Type B pancreatic cell (in vitro differentiated cells): ENCODE measurements at regions not wholly inside any gene's neighbourhood (a gene's known extent, or its start where the extent isn't known, plus 50 kb on each side); places are given as distances from the start of the nearest gene placed in this dataset.

Experiments used
- DNase-seq: peaks from one replicate; pipeline ENCODE4 v3.0.0; 2021; ENCODE audit warnings: mixed read lengths; ENCODE audit not compliant: unreplicated experiment; ENCODE audit errors: extremely low spot score
- H3K27ac Mint-ChIP-seq: 2 replicates; pipeline ENCODE4 v1.8.0; 2021; ENCODE audit warnings: mild to moderate bottlenecking, mixed read lengths
- H3K27me3 Mint-ChIP-seq: 2 replicates; pipeline ENCODE4 v1.8.0; 2021; ENCODE audit warnings: mixed read lengths
- H3K36me3 Mint-ChIP-seq: 2 replicates; pipeline ENCODE4 v1.8.0; 2021; ENCODE audit warnings: mixed read lengths
- H3K4me1 Mint-ChIP-seq: one replicate; pipeline ENCODE4 v1.8.0; 2021; ENCODE audit warnings: mixed read lengths; ENCODE audit not compliant: unreplicated experiment
- H3K4me3 Mint-ChIP-seq: 2 replicates; pipeline ENCODE4 v1.8.0; 2021; ENCODE audit warnings: mild to moderate bottlenecking, mixed read lengths
- H3K9me3 Mint-ChIP-seq: 2 replicates; pipeline ENCODE4 v1.8.0; 2021; ENCODE audit warnings: mixed read lengths
- TF ChIP-seq, protein P1 (sequence below): fragments of 200-600 bp; sonication (generic); conservative IDR thresholded peaks from 2 replicates; pipeline ENCODE4 v1.5.0; 2021; ENCODE audit warnings: antibody characterized with exemption, mild to moderate bottlenecking

- Mint-ChIP-seq H3K9me3 (peaks cover 5% of the 10 kb centered on the region), H3K4me3 (no peak overlapping the region), H3K27ac (no peak overlapping the region), H3K4me1 (no peaks in the 10 kb centered on the region), H3K27me3 (no peaks in the 10 kb centered on the region), H3K36me3 (no peaks in the 10 kb centered on the region)
- TF ChIP-seq, protein P1, sequence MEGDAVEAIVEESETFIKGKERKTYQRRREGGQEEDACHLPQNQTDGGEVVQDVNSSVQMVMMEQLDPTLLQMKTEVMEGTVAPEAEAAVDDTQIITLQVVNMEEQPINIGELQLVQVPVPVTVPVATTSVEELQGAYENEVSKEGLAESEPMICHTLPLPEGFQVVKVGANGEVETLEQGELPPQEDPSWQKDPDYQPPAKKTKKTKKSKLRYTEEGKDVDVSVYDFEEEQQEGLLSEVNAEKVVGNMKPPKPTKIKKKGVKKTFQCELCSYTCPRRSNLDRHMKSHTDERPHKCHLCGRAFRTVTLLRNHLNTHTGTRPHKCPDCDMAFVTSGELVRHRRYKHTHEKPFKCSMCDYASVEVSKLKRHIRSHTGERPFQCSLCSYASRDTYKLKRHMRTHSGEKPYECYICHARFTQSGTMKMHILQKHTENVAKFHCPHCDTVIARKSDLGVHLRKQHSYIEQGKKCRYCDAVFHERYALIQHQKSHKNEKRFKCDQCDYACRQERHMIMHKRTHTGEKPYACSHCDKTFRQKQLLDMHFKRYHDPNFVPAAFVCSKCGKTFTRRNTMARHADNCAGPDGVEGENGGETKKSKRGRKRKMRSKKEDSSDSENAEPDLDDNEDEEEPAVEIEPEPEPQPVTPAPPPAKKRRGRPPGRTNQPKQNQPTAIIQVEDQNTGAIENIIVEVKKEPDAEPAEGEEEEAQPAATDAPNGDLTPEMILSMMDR: no peak
- DNase-seq: no peak
Observed at GRCh38 chr14:55942826-55943225, 175.4 kb upstream of the PELI2 start.

DNA sequence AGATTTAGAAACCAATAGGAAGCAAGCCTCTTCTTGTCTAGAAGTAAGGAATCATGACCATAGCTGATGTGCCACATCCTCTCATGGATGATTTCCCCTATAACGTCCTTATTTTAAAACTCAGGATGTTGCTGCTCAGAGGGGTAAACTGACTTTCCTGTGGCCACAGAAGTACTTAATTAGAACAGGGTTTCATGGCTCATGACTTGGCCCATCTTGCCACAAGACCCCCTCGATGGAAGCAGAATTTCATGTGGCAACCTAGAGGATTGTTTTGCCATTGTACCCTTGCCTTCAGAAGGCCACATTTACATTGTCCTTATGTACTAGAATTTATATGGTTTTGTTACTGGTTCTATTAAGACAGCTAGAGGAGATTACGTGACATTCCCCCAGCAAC is 173.5 kb upstream of the PELI2 start:
- Mint-ChIP-seq H3K9me3 (no peaks in the 10 kb centered on the region), H3K27me3 (no peaks in the 10 kb centered on the region), H3K36me3 (no peaks in the 10 kb centered on the region), H3K4me1 (peaks cover 7% of the 10 kb centered on the region), H3K4me3 (no peak overlapping the region), H3K27ac (no peak overlapping the region)
- no peak for DNase-seq
- TF ChIP-seq, protein P1: no peak

GRCh38 chr14:55946231-55946630 is 172.0 kb upstream of the PELI2 start:
- Mint-ChIP-seq H3K27ac (no peak overlapping the region), H3K4me3 (no peak overlapping the region), H3K4me1 (peaks cover 7% of the 10 kb centered on the region), H3K36me3 (no peaks in the 10 kb centered on the region), H3K27me3 (no peaks in the 10 kb centered on the region), H3K9me3 (no peaks in the 10 kb centered on the region)
- DNase-seq: no peak
- TF ChIP-seq, protein P1: no peak

DNA sequence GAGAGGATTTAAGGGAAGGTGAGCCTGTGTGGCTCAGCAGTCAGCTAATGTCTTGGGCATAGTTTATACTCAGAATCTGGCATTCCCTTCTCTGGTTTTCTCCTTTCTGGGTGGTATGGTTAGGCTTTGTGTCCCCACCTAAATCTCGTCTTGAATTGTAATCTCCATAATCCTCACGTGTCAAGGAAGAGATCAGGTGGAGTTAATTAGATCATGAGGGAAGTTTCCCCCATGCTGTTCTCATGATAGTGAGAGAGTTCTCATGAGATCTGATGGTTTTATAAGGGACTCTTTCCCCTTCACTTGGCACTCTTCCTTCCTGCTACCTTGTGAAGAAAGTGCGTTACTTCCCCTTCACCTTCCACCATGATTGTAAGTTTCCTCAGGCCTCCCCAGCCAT is 169.8 kb upstream of the PELI2 start:
- H3K4me1 Mint-ChIP-seq: peaks cover 7% of the 10 kb centered on the region
- no peaks in the 10 kb centered on the region for H3K27me3 Mint-ChIP-seq
- H3K36me3 Mint-ChIP-seq: no peaks in the 10 kb centered on the region
- no peaks in the 10 kb centered on the region for H3K9me3 Mint-ChIP-seq
- H3K27ac Mint-ChIP-seq: no peak overlapping the region
- DNase-seq: no peak
- no peak overlapping the region for H3K4me3 Mint-ChIP-seq
- TF ChIP-seq, protein P1: no peak

DNA sequence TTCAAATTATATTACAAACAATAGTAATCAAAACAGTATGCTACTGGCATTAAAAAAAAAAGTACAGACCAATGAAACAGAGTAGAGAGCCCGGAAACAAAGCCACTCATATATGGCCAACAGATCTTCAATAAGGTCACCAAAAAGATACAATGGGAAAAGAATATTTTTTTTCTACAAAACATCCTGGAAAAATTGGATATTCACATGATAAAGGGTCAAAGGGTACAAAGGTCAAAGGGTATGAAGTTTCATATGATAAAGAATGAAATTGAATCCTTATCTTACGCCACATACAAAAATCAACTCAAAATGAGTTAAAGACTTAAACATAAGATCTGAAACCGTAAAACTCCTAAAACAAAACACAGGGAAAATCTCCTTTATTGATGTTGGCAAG is 168.5 kb upstream of the PELI2 start:
- H3K36me3 Mint-ChIP-seq: no peaks in the 10 kb centered on the region
- no peak overlapping the region for H3K27ac Mint-ChIP-seq
- TF ChIP-seq, protein P1: no peak
- DNase-seq: no peak
- H3K4me1 Mint-ChIP-seq: peaks cover 7% of the 10 kb centered on the region
- H3K4me3 Mint-ChIP-seq: no peak overlapping the region
- no peaks in the 10 kb centered on the region for H3K9me3 Mint-ChIP-seq
- no peaks in the 10 kb centered on the region for H3K27me3 Mint-ChIP-seq

DNA sequence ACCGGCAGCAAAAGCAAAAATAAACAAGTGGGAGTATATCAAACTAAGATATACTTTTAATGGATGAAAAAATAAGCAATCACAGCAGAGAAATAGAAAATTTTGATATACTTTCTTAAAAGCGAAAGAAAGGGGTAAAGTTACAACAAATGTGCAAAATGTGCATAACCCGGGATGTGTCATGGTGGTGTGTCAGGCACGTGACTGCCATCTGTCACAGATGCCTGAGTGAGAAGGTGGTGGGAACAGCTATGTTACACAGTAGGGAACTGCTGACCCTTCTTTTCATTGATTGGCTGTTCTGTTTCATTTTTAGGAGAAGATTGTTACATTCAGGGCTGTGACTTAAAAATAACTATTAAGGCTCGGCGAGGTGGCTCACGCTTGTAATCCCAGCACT is 168.1 kb upstream of the PELI2 start:
- TF ChIP-seq, protein P1: no peak
- no peaks in the 10 kb centered on the region for H3K36me3 Mint-ChIP-seq
- peaks cover 7% of the 10 kb centered on the region for H3K4me1 Mint-ChIP-seq
- no peak overlapping the region for H3K27ac Mint-ChIP-seq
- DNase-seq: no peak
- no peak overlapping the region for H3K4me3 Mint-ChIP-seq
- H3K27me3 Mint-ChIP-seq: no peaks in the 10 kb centered on the region
- no peaks in the 10 kb centered on the region for H3K9me3 Mint-ChIP-seq
